Endothelial cell (in vitro differentiated cells): ENCODE measurements at regions not wholly inside any gene's neighbourhood (a gene's known extent, or its start where the extent isn't known, plus 50 kb on each side); places are given as distances from the start of the nearest gene placed in this dataset.

Experiments used
- DNase-seq: peaks from one replicate; pipeline ENCODE4 v3.0.0; 2021; ENCODE audit warnings: low spot score
- H3K27ac Mint-ChIP-seq: one replicate; pipeline ENCODE4 v1.8.0; 2021; ENCODE audit warnings: mixed read lengths, inconsistent platforms; ENCODE audit not compliant: unreplicated experiment
- H3K27me3 Mint-ChIP-seq: one replicate; pipeline ENCODE4 v1.8.0; 2021; ENCODE audit warnings: mild to moderate bottlenecking, moderate library complexity, mixed read lengths, inconsistent platforms; ENCODE audit not compliant: unreplicated experiment
- H3K36me3 Mint-ChIP-seq: one replicate; pipeline ENCODE4 v1.8.0; 2021; ENCODE audit warnings: mild to moderate bottlenecking, low read depth, mixed read lengths, inconsistent platforms; ENCODE audit not compliant: unreplicated experiment
- H3K4me1 Mint-ChIP-seq: one replicate; pipeline ENCODE4 v1.8.0; 2021; ENCODE audit warnings: mild to moderate bottlenecking, mixed read lengths, inconsistent platforms; ENCODE audit not compliant: unreplicated experiment
- H3K4me3 Mint-ChIP-seq: one replicate; pipeline ENCODE4 v1.8.0; 2021; ENCODE audit warnings: mild to moderate bottlenecking, mixed read lengths, inconsistent platforms; ENCODE audit not compliant: unreplicated experiment
- H3K9me3 Mint-ChIP-seq: one replicate; pipeline ENCODE4 v1.8.0; 2021; ENCODE audit warnings: mixed read lengths, inconsistent platforms; ENCODE audit not compliant: unreplicated experiment
- CTCF ChIP-seq: fragments of 200-600 bp; sonication (generic); IDR thresholded peaks from one replicate; pipeline ENCODE4 v1.5.0; 2021; ENCODE audit warnings: antibody characterized with exemption; ENCODE audit not compliant: unreplicated experiment

DNA sequence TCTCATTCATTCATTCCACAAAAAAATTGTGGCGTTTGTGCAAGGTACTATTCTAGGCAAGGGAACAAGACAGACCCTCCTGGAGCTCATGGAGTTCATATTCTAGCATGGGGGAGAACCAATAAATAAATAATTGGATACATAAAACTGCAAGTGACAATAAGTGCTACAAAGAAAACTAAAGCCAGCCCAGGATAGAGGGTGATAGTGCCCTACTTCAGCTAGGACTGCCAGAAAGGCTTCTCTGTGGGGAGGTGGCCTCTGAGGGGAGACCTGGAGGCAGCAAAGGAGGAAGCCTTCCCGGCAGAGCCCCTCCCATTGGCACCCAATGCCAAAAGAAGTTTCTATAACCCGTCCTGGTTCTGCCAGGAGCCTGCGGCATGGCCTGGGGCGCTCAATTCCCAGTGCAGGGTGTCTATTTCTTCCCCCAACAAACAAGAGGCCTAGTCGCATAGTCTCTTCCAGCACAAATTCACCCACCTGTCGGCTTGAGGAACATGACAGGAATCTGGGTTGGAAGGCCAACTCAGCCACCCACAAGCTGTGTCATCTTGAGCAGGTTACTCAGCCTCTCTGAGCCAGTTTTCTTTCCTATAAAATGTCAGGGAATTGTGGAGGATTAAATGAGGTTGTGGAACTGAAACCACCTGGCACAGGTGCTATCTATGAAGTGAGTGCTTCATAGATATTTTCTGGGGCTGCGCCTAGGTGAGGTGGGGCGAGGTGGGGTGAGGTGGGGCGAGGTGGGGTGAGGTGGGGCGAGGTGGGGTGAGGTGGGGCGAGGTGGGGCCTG is 94.3 kb downstream of the ZFP36L2 start:
- no peak for TF ChIP-seq CTCF
- no peak for DNase-seq
- H3K27ac Mint-ChIP-seq = no peak overlapping the region

DNA sequence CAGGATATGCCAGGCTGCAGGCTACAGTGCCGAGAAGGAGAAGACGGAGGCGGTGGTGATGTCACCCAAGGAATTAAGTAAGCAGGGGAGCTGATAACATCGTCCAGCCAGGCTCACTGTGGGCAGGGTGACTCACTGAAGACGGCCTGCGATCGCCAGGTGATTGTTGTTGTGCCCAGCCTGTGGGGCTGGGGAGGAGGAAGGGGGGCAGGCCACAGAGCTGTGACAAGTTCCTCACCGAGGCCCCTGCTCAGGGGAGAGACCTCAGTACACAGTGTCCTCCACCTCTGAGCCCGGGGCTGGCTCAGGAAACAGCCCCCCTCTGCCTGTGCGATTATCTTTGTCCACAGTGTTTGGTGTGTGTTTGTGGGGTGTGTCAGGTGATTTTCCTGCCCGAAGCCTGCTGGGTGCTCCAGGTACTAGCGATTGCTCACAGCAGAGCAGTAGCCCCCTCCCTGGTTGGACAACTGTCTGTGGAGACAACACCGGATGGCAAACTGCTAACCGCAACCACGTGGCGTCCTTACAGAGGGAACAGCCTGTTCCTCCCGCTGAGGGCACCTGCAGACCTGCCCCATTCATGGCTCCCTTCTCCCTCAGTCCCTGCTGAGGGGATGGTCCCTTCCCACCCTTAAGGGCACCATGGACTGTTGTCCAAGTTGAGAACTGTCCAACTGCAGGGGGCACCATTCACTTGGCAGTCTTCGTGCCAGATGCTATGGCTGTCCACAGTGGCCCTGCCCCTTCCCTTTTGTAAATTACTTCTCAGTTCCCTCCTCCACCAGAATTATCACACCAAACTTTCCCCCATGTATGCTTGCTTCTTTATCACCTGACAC is 95.1 kb downstream of the ZFP36L2 start:
- Mint-ChIP-seq H3K27me3 (peaks cover 4% of the 10 kb centered on the region), H3K4me1 (peaks cover 41% of the 10 kb centered on the region), H3K9me3 (no peaks in the 10 kb centered on the region)

More for the DNA sequence above, 94.3 kb downstream of the ZFP36L2 start:
- H3K36me3 Mint-ChIP-seq = no peaks in the 10 kb centered on the region
- H3K27me3 Mint-ChIP-seq = peaks cover 10% of the 10 kb centered on the region
- no peaks in the 10 kb centered on the region for H3K9me3 Mint-ChIP-seq
- H3K4me3 Mint-ChIP-seq = no peak overlapping the region
- peaks cover 48% of the 10 kb centered on the region for H3K4me1 Mint-ChIP-seq

DNA sequence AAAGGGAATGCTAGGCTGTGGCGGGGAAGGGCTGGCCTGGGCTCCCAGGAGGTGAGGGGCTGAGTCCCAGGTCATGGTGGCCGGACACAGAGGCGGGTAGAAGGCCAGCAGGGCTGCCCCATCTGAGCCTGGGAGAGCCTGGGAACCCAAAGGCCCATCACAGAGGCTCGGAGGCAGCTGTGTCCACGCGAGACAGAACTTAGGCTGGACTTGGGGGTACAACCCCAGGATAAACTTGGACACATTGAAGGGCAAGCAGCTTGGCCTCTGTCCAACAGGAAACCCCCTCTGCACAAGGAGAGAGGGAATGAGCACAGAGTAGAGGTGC is 95.9 kb downstream of the ZFP36L2 start:
- H3K9me3 Mint-ChIP-seq = no peaks in the 10 kb centered on the region
- H3K4me1 Mint-ChIP-seq = peaks cover 44% of the 10 kb centered on the region
- no peaks in the 10 kb centered on the region for H3K36me3 Mint-ChIP-seq
- H3K27me3 Mint-ChIP-seq = peaks cover 9% of the 10 kb centered on the region
- no peak for TF ChIP-seq CTCF
- no peak for DNase-seq
- no peak overlapping the region for H3K4me3 Mint-ChIP-seq
- H3K27ac Mint-ChIP-seq = no peak overlapping the region

More for the DNA sequence above, 95.1 kb downstream of the ZFP36L2 start:
- DNase-seq = peak; percentile 48
- no peak for TF ChIP-seq CTCF
- Mint-ChIP-seq H3K27ac (no peak overlapping the region), H3K4me3 (no peak overlapping the region), H3K36me3 (no peaks in the 10 kb centered on the region)

DNA sequence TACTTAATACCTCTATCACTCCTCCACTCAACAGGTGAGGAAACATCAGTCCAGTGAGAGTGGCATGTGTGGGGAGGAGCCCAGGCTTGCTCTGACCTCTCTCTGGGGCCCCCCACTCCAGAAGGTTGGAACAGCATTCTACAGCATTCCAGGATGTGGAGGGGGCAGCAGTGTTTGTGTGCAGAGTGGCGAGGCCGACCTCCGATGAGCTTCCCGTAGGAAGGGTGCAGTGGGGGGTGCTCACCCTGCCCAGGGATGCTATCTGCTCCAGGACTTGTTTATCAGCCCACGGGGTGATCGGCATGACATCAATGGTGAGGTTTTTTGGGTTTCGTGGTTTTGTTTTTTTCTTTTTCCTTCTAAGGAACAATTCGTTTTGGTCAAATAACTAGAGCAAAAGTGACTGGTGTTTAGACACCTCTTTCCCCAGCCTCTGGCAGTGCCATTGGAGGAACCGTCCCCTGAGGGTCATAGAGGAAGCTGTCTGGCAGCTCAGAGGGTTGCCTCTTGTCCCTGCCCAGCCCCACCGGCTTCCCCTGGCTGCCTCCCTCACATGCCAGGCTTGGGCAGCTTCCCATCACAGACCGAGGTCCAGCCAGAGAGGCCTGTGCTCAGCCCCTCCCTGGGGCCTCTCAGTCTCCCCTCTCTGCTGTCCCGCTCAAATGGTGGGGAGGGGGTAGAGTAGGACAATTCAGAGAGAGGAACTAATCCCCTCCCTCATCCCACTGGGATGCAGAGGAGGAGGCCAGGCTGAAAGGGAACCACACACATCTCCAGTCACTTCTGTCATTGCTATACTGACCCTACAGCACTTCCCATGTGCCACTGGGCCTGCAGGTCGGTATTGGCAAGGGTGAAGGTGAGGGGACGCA is 96.5 kb downstream of the ZFP36L2 start:
- no peak for TF ChIP-seq CTCF
- Mint-ChIP-seq H3K27ac (no peak overlapping the region), H3K4me3 (no peak overlapping the region), H3K27me3 (peaks cover 9% of the 10 kb centered on the region), H3K9me3 (no peaks in the 10 kb centered on the region), H3K4me1 (peaks cover 40% of the 10 kb centered on the region), H3K36me3 (no peaks in the 10 kb centered on the region)
- DNase-seq = no peak
